DND-41 (cell line): ENCODE measurements at regions not wholly inside any gene's neighbourhood (a gene's known extent, or its start where the extent isn't known, plus 50 kb on each side); places are given as distances from the start of the nearest gene placed in this dataset.

Source experiments
- ATAC-seq: fragments of 200-7000 bp; cut with Tn5 transposase; 3 replicates; pipeline ENCODE4 v1.9.1; 2021; ENCODE audit warnings: low read depth; ENCODE audit not compliant: insufficient read depth
- DNase-seq: peaks from one replicate; pipeline ENCODE4 v3.0.0-alpha.2; 2020
- H2AFZ ChIP-seq: 2 replicates; pipeline ENCODE4 v1.6.0; 2012; ENCODE audit warnings: low read depth, low read length
- H3K27ac ChIP-seq: 2 replicates; pipeline ENCODE4 v1.5.1; 2012; ENCODE audit warnings: low read length, inconsistent platforms
- H3K27me3 ChIP-seq: fragments of 200-600 bp; sonication (generic); 2 replicates; pipeline ENCODE4 v1.6.0; 2012; ENCODE audit warnings: low read length, mild to moderate bottlenecking, inconsistent platforms; ENCODE audit not compliant: insufficient read depth, poor library complexity
- H3K36me3 ChIP-seq: 2 replicates; pipeline ENCODE4 v1.5.1; 2012; ENCODE audit warnings: low read length, inconsistent platforms; ENCODE audit not compliant: insufficient read depth
- H3K4me1 ChIP-seq: 2 replicates; pipeline ENCODE4 v1.5.1; 2012; ENCODE audit warnings: mild to moderate bottlenecking, low read length; ENCODE audit not compliant: insufficient read depth
- H3K4me2 ChIP-seq: 2 replicates; pipeline ENCODE4 v1.6.0; 2012; ENCODE audit warnings: mild to moderate bottlenecking, moderate library complexity, low read length, inconsistent platforms; ENCODE audit not compliant: insufficient read depth
- H3K4me3 ChIP-seq, 2 experiments: fragments of 200-600 bp in 1 of 2; shearing (Covaris generic) in 1 of 2; 2 replicates each; pipeline ENCODE4 v1.5.1; 2012 to 2016; ENCODE audit warnings: inconsistent platforms in 2 of 2, low read length in 2 of 2, mild to moderate bottlenecking in 2 of 2, low read depth in 1 of 2, moderate library complexity in 1 of 2
- H3K79me2 ChIP-seq: 2 replicates; pipeline ENCODE4 v1.6.0; 2012; ENCODE audit warnings: low read length, inconsistent platforms; ENCODE audit not compliant: insufficient read depth
- H3K9ac ChIP-seq: 2 replicates; pipeline ENCODE4 v1.6.0; 2012; ENCODE audit warnings: low read depth, mild to moderate bottlenecking, inconsistent platforms, low read length, moderate library complexity
- H3K9me3 ChIP-seq: 2 replicates; pipeline ENCODE4 v1.5.1; 2012; ENCODE audit warnings: low read length, moderate library complexity, mild to moderate bottlenecking, inconsistent platforms; ENCODE audit not compliant: insufficient read depth, severe bottlenecking
- H4K20me1 ChIP-seq: 2 replicates; pipeline ENCODE4 v1.6.0; 2012; ENCODE audit warnings: low read length; ENCODE audit not compliant: insufficient read depth
- CTCF ChIP-seq: IDR thresholded peaks from 2 replicates; pipeline ENCODE4 v1.5.1; 2012; ENCODE audit warnings: borderline replicate concordance, low read length, moderate library complexity, mild to moderate bottlenecking; ENCODE audit not compliant: poor library complexity, severe bottlenecking; ENCODE audit errors: extremely low read depth
- EZH2 ChIP-seq: IDR thresholded peaks from 3 replicates; pipeline ENCODE4 v1.6.1; 2012; ENCODE audit warnings: borderline replicate concordance, low read depth, mild to moderate bottlenecking, moderate library complexity, low read length, inconsistent platforms; ENCODE audit not compliant: severe bottlenecking

- Histone ChIP-seq H3K27ac (no peak overlapping the region), H3K36me3 (no peaks in the 10 kb centered on the region), H3K4me2 (no peak overlapping the region), H2AFZ (no peak overlapping the region), H4K20me1 (no peaks in the 10 kb centered on the region), H3K9ac (no peak overlapping the region), H3K9me3 (peaks cover 2% of the 10 kb centered on the region), H3K4me1 (peaks cover 16% of the 10 kb centered on the region), H3K79me2 (no peaks in the 10 kb centered on the region), H3K27me3 (no peaks in the 10 kb centered on the region), H3K4me3 (no peak overlapping the region)
- DNase-seq (no peak), ATAC-seq (no peak)
- no peak for TF ChIP-seq EZH2
- TF ChIP-seq CTCF, result no peak
Measured at GRCh38 chr13:48146636-48147035, 51.7 kb upstream of the MED4 start.

GRCh38 chr13:48146122-48146521 is 51.2 kb upstream of the MED4 start:
- no peaks in the 10 kb centered on the region for H3K27me3 ChIP-seq
- no peak overlapping the region for H3K9ac ChIP-seq
- no peaks in the 10 kb centered on the region for H3K79me2 ChIP-seq
- H3K36me3 ChIP-seq, result no peaks in the 10 kb centered on the region
- DNase-seq (no peak), ATAC-seq (no peak)
- no peak overlapping the region for H2AFZ ChIP-seq
- no peaks in the 10 kb centered on the region for H4K20me1 ChIP-seq
- H3K4me3 ChIP-seq, result no peak overlapping the region
- peaks cover 11% of the 10 kb centered on the region for H3K4me1 ChIP-seq
- H3K4me2 ChIP-seq, result no peak overlapping the region
- H3K27ac ChIP-seq, result no peak overlapping the region
- peaks cover 2% of the 10 kb centered on the region for H3K9me3 ChIP-seq
- TF ChIP-seq CTCF (no peak), EZH2 (no peak)
